ENCODE measurements at regions not wholly inside any gene's neighbourhood (a gene's known extent, or its start where the extent isn't known, plus 50 kb on each side); places are given as distances from the start of the nearest gene placed in this dataset.
A peak's percentile ranks its signal among the peaks of the same experiment; 100 is the strongest.

DNA sequence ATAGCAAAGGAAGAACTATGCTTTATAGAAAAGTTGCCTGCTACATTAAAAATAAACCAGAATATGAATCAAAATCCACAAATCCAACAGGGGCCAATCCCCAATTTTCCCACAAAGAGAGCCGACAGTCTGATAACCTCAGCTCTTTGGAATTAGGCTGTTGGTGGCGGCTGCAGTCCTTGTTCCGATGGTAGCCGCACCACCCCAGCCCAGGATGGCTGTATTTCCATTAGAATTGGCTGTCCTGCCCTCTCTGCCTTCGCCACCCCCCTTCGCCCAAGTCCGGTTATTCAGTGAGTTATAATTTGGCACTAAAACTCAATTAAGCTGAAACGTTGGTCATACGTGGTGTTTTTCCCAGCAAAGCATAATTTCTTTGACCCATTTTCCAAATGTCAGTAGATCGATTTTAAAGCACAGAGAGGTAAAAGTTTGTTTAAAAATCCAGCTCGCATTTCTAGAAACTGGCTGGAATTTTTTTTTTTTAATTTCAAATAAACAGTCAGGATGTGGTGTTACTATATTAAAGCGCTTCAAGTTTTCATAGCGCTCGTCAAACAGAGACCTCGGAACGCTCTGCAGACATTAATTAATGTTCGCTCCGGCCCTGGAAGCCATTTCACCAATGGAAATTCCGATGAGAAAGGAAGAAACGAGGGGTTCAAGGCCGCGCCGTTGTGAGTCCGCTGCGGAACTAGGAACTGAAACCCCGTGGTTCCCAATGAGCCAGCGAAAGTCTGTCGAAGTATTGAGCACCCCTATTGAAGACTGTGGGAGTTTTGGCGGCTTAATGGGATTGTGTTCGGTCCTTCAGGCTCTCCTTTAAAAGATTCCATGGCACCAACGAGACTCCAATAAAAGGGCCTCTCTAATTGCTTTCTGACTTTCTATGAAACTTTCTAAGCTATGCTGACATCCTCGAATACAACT is 104.8 kb upstream of the DIO3 start:
- TF ChIP-seq, protein P1, sequence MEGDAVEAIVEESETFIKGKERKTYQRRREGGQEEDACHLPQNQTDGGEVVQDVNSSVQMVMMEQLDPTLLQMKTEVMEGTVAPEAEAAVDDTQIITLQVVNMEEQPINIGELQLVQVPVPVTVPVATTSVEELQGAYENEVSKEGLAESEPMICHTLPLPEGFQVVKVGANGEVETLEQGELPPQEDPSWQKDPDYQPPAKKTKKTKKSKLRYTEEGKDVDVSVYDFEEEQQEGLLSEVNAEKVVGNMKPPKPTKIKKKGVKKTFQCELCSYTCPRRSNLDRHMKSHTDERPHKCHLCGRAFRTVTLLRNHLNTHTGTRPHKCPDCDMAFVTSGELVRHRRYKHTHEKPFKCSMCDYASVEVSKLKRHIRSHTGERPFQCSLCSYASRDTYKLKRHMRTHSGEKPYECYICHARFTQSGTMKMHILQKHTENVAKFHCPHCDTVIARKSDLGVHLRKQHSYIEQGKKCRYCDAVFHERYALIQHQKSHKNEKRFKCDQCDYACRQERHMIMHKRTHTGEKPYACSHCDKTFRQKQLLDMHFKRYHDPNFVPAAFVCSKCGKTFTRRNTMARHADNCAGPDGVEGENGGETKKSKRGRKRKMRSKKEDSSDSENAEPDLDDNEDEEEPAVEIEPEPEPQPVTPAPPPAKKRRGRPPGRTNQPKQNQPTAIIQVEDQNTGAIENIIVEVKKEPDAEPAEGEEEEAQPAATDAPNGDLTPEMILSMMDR (IDR thresholded peaks at IDR 0.05; ENCODE audit: insufficient read depth, low read depth, low read length) = no peak
- TF ChIP-seq EZH2 (IDR thresholded peaks at IDR 0.05; ENCODE audit: insufficient read depth, low read length) = peak; percentile 1

Data from astrocyte (in vitro differentiated cells and primary cell).